Non-pigmented ciliary epithelial cell (primary cell): ENCODE measurements at regions not wholly inside any gene's neighbourhood (a gene's known extent, or its start where the extent isn't known, plus 50 kb on each side); places are given as distances from the start of the nearest gene placed in this dataset.
"Not testable (repeated sequence)": the region's sequence is repeated elsewhere in the genome, so short reads cannot be mapped to it uniquely, and the experiment has no call there.

Source experiments
- DNase-seq: peaks from one replicate; pipeline ENCODE4 v3.0.0-alpha.2; 2010; ENCODE audit warnings: low read depth

GRCh38 chr7:114180556-114181266 is 233.9 kb upstream of the FOXP2 start:
- no peak for DNase-seq

GRCh38 chr7:114175125-114175524 is 239.5 kb upstream of the FOXP2 start:
- DNase-seq: peak; percentile 15

GRCh38 chr7:114173170-114173890 is 241.3 kb upstream of the FOXP2 start:
- no peak for DNase-seq

GRCh38 chr7:114169389-114169788 is 245.2 kb upstream of the FOXP2 start:
- not testable (repeated sequence) for DNase-seq

- no peak for DNase-seq
Observed at GRCh38 chr7:114160925-114161324, 242.1 kb upstream of the PPP1R3A start.

GRCh38 chr7:114158854-114159253 is 240.0 kb upstream of the PPP1R3A start:
- DNase-seq: no peak

GRCh38 chr7:114158275-114158674 is 239.5 kb upstream of the PPP1R3A start:
- DNase-seq: no peak

GRCh38 chr7:114156178-114156577 is 237.4 kb upstream of the PPP1R3A start:
- no peak for DNase-seq

GRCh38 chr7:114155116-114156110 is 236.6 kb upstream of the PPP1R3A start:
- no peak for DNase-seq

GRCh38 chr7:114153700-114154099 is 234.9 kb upstream of the PPP1R3A start:
- DNase-seq: no peak

GRCh38 chr7:114152314-114152938 is 233.6 kb upstream of the PPP1R3A start:
- no peak for DNase-seq

GRCh38 chr7:114151777-114152176 is 233.0 kb upstream of the PPP1R3A start:
- DNase-seq: no peak

- no peak for DNase-seq
Observed at GRCh38 chr7:114150689-114151088, 231.9 kb upstream of the PPP1R3A start.

GRCh38 chr7:114148779-114149178 is 230.0 kb upstream of the PPP1R3A start:
- DNase-seq: no peak

- no peak for DNase-seq
Observed at GRCh38 chr7:114141415-114141814, 222.6 kb upstream of the PPP1R3A start.

GRCh38 chr7:114140561-114140960 is 221.8 kb upstream of the PPP1R3A start:
- no peak for DNase-seq

GRCh38 chr7:114139690-114140089 is 220.9 kb upstream of the PPP1R3A start:
- not testable (repeated sequence) for DNase-seq

GRCh38 chr7:114138587-114138986 is 219.8 kb upstream of the PPP1R3A start:
- no peak for DNase-seq

- DNase-seq: no peak
Observed at GRCh38 chr7:114133717-114134116, 214.9 kb upstream of the PPP1R3A start.

GRCh38 chr7:114130866-114131265 is 212.1 kb upstream of the PPP1R3A start:
- no peak for DNase-seq

- no peak for DNase-seq
Observed at GRCh38 chr7:114128880-114129279, 210.1 kb upstream of the PPP1R3A start.

- no peak for DNase-seq
Observed at GRCh38 chr7:114126095-114126494, 207.3 kb upstream of the PPP1R3A start.
